Esophagus muscularis mucosa (tissue), 4 donors: ENCODE measurements at regions not wholly inside any gene's neighbourhood (a gene's known extent, or its start where the extent isn't known, plus 50 kb on each side); places are given as distances from the start of the nearest gene placed in this dataset.

Source experiments
- DNase-seq: peaks from one replicate; pipeline ENCODE4 v3.0.0-alpha.2; 2017; ENCODE audit errors: extremely low spot score
- H3K27ac ChIP-seq, 4 donors: fragments of 200-600 bp; sonication (generic); replicated peaks in 1 of 4; 1 replicate in 3 of 4; 2 replicates in 1 of 4; pipeline ENCODE4 v1.5.1; 2016 to 2019; ENCODE audit warnings: mild to moderate bottlenecking in 1 of 4
- H3K27me3 ChIP-seq, 4 donors: fragments of 200-600 bp; sonication (generic); one replicate each; pipeline versions ENCODE4 v1.5.1 to v1.6.0; 2016 to 2019
- H3K36me3 ChIP-seq, 4 donors: fragments of 200-600 bp; sonication (generic); one replicate each; pipeline ENCODE4 v1.5.1; 2016 to 2019
- H3K4me1 ChIP-seq, 4 donors: fragments of 200-600 bp; sonication (generic); one replicate each; pipeline ENCODE4 v1.5.1; 2016 to 2019
- H3K4me3 ChIP-seq, 4 donors: fragments of 200-600 bp; sonication (generic); 1 replicate in 2 of 4; 2 replicates in 2 of 4; pipeline ENCODE4 v1.5.1; 2016 to 2019; ENCODE audit warnings: mild to moderate bottlenecking in 4 of 4, moderate library complexity in 1 of 4
- H3K9me3 ChIP-seq, 4 donors: fragments of 200-600 bp; sonication (generic); 1 replicate in 3 of 4; 2 replicates in 1 of 4; pipeline ENCODE4 v1.5.1; 2016 to 2019
- EP300 ChIP-seq: sonication (generic); formaldehyde crosslinking; IDR thresholded peaks from one replicate; pipeline ENCODE4 v1.6.1; 2017; ENCODE audit warnings: antibody characterized with exemption
- POLR2A ChIP-seq: fragments of 450-650 bp; IDR thresholded peaks from one replicate; pipeline ENCODE4 v1.6.1; 2017; ENCODE audit warnings: antibody characterized with exemption, moderate library complexity, mild to moderate bottlenecking, low read depth
- POLR2AphosphoS5 ChIP-seq, 2 donors: sonication (generic); formaldehyde crosslinking; IDR thresholded peaks; one replicate each; pipeline ENCODE4 v1.6.1; 2017; ENCODE audit warnings: antibody characterized with exemption in 2 of 2
- WGBS: methylation state at CpG from one replicate; pipeline ENCODE4 v1.1.5; 2018; 5-methylcytosine and 5-hydroxymethylcytosine counted together
- intact Hi-C: fragments of 100-400 bp; cut with DNase I; formaldehyde crosslinking; loops from one replicate; pipeline ENCODE4 v1.15.1; 2023
- TF ChIP-seq, protein P1 (sequence below), 3 experiments: fragments of 200-600 bp in 2 of 3; fragments of 450-650 bp in 1 of 3; sonication (generic) in 2 of 3; IDR thresholded peaks; one replicate each; pipeline ENCODE4 v1.5.1; 2017 to 2019; ENCODE audit warnings: antibody characterized with exemption in 3 of 3, mild to moderate bottlenecking in 2 of 3, moderate library complexity in 1 of 3

DNA sequence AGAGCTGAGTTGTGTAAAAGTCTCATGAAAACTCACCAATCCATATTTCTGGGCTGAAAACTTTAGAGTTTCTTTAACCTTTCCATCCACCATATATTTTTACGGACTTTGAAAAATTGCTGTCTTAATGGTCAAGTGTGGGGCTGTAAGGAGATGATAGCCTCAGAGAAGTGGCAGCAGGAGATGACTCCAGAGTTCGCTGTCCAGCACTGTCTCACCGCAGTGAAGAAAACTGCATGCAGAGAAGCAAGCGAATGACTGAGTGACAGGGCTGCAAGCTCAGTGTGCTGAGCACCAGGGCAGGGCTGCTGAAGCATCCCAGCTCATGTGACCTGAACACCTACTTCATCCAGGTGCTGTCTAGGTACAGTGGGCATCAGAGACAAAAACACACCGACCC is 564.5 kb downstream of the ACTR3B start:
- Histone ChIP-seq H3K27me3 (no peaks in the 10 kb centered on the region), H3K27ac (no peak overlapping the region), H3K9me3 (no peaks in the 10 kb centered on the region), H3K36me3 (no peaks in the 10 kb centered on the region), H3K4me3 (no peak overlapping the region), H3K4me1 (peaks cover 0 to 18% (median 11%) of the 10 kb centered on the region in 4 donors)
- intact Hi-C loops, result no loop called here
- TF ChIP-seq POLR2AphosphoS5 (IDR thresholded peaks at IDR 0.05) (no peak), POLR2A (no peak), EP300 (no peak)
- TF ChIP-seq, protein P1, sequence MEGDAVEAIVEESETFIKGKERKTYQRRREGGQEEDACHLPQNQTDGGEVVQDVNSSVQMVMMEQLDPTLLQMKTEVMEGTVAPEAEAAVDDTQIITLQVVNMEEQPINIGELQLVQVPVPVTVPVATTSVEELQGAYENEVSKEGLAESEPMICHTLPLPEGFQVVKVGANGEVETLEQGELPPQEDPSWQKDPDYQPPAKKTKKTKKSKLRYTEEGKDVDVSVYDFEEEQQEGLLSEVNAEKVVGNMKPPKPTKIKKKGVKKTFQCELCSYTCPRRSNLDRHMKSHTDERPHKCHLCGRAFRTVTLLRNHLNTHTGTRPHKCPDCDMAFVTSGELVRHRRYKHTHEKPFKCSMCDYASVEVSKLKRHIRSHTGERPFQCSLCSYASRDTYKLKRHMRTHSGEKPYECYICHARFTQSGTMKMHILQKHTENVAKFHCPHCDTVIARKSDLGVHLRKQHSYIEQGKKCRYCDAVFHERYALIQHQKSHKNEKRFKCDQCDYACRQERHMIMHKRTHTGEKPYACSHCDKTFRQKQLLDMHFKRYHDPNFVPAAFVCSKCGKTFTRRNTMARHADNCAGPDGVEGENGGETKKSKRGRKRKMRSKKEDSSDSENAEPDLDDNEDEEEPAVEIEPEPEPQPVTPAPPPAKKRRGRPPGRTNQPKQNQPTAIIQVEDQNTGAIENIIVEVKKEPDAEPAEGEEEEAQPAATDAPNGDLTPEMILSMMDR (IDR thresholded peaks at IDR 0.05), result no peak
- WGBS, result 74% methylated on average over 5 of the region's 5 CpGs
- DNase-seq, result no peak

DNA sequence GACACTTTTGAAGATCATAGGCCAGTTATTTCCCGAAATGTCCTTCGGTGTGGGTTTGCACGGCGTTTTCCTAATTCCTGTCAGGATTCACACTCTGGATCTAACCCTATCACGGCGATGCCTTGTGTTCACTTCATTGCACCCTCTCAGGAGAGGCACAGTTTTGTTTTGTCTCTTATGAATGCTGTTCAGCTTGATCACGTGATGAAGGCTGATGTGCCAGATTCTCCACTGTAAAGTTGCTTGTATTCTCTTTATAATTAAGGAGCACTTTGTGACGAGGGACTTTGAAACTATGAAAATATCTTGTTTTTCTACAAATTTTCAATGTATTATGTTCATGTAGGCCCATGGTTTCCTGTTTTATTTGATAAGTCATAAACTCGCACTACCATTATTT is 568.1 kb downstream of the ACTR3B start:
- DNase-seq, result no peak
- Histone ChIP-seq H3K4me1 (no peaks in the 10 kb centered on the region), H3K36me3 (no peaks in the 10 kb centered on the region), H3K27me3 (no peaks in the 10 kb centered on the region), H3K9me3 (no peaks in the 10 kb centered on the region), H3K4me3 (no peak overlapping the region), H3K27ac (no peak overlapping the region)
- TF ChIP-seq, protein P1 (IDR thresholded peaks at IDR 0.05), result no peak
- TF ChIP-seq EP300 (no peak), POLR2AphosphoS5 (IDR thresholded peaks at IDR 0.05) (no peak), POLR2A (no peak)
- intact Hi-C loops, result no loop called here
- 91% methylated on average over 9 of the region's 9 CpGs for WGBS

DNA sequence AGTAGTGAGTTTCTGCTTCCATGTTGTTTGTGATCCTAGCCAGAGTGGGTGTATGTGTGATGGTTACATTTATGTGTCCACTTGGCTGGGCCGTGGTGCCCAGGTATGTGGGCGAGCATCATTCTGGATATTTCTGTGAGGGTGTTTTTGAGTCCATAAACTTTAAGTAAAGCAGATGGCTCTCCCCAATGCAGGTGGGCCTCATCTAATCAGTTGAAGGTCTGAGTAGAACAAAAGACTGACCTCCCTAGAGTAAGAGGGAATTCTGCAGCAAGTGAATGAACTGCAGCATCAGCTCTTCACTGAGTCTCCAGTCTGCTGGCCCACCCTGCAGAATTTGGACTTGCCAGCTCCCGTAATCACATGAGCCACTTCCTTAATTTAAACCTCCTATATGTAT is 571.9 kb downstream of the ACTR3B start:
- DNase-seq, result no peak
- peaks cover 0 to 6% (median 0%) of the 10 kb centered on the region in 4 donors for H3K27me3 ChIP-seq
- no peaks in the 10 kb centered on the region for H3K4me1 ChIP-seq
- no peaks in the 10 kb centered on the region for H3K36me3 ChIP-seq
- WGBS, result 76% methylated on average over 2 of the region's 3 CpGs
- H3K9me3 ChIP-seq, result no peaks in the 10 kb centered on the region
- no peak overlapping the region for H3K27ac ChIP-seq
- no peak overlapping the region for H3K4me3 ChIP-seq
- intact Hi-C loops, result no loop called here
- TF ChIP-seq EP300 (no peak), POLR2A (no peak), POLR2AphosphoS5 (IDR thresholded peaks at IDR 0.05) (no peak)
- TF ChIP-seq, protein P1 (IDR thresholded peaks at IDR 0.05), result no peak

DNA sequence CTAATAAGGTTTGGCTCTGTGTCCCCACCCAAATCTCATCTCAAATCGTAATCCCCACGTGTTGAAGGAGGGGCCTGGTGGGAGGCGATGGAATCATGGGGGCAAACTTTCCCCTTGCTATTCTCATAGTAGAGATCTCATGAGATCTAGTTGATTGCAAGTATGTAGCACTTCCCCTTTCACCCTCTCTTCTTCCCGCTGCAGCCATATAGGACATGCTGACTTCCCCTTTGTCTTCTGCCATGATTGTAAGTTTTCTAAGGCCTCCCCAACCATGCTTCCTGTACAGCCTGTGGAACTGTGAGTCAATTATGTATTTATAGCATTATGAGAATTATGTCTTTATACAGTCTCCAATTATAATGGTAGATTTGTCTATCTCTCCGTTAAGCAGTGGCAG is 594.5 kb downstream of the ACTR3B start:
- 79% methylated on average over 5 of the region's 5 CpGs for WGBS
- H3K27me3 ChIP-seq, result no peaks in the 10 kb centered on the region
- intact Hi-C loops, result no loop called here
- H3K36me3 ChIP-seq, result no peaks in the 10 kb centered on the region
- H3K9me3 ChIP-seq, result no peaks in the 10 kb centered on the region
- H3K27ac ChIP-seq, result no peak overlapping the region
- TF ChIP-seq EP300 (no peak), POLR2AphosphoS5 (IDR thresholded peaks at IDR 0.05) (no peak), POLR2A (no peak)
- TF ChIP-seq, protein P1 (IDR thresholded peaks at IDR 0.05), result no peak
- no peak overlapping the region for H3K4me3 ChIP-seq
- no peak for DNase-seq
- peaks cover 0 to 7% (median 3%) of the 10 kb centered on the region in 4 donors for H3K4me1 ChIP-seq

DNA sequence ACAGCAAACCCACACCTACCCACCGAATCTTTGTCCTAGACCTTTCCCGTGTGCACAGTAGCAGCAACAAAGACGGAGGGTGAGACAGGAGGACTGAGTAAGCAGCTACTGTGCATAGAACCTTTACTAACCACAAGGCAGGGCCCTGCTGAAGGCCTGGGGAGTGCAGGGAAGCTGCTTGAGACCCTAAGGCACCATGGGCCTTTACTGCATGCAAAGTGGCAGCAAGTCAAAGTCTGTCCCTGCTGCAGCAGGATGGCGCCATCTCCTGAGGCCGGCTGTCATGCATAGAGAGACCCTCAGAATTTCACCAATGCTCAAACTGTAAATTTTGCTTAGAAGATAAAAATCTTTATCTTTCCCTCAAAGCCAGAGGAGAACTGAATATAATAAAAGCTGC is 610.5 kb downstream of the ACTR3B start:
- WGBS, result 60% methylated on average over 4 of the region's 5 CpGs
- H3K4me1 ChIP-seq, result no peaks in the 10 kb centered on the region
- no peaks in the 10 kb centered on the region for H3K27me3 ChIP-seq
- H3K36me3 ChIP-seq, result no peaks in the 10 kb centered on the region
- no peak for TF ChIP-seq POLR2A
- no peak for TF ChIP-seq POLR2AphosphoS5 (IDR thresholded peaks at IDR 0.05)
- no peak for TF ChIP-seq EP300
- TF ChIP-seq, protein P1 (IDR thresholded peaks at IDR 0.05), result no peak
- H3K4me3 ChIP-seq, result no peak overlapping the region
- H3K27ac ChIP-seq, result no peak overlapping the region
- intact Hi-C loops, result loop anchor here (10.0 kb wide), 1 partner anchor 175 kb away; no protein-coding TSS in a partner anchor
- no peak for DNase-seq
- H3K9me3 ChIP-seq, result peaks cover 0 to 18% (median 15%) of the 10 kb centered on the region in 4 donors
